ENCODE measurements at regions not wholly inside any gene's neighbourhood (a gene's known extent, or its start where the extent isn't known, plus 50 kb on each side); places are given as distances from the start of the nearest gene placed in this dataset.

DNA sequence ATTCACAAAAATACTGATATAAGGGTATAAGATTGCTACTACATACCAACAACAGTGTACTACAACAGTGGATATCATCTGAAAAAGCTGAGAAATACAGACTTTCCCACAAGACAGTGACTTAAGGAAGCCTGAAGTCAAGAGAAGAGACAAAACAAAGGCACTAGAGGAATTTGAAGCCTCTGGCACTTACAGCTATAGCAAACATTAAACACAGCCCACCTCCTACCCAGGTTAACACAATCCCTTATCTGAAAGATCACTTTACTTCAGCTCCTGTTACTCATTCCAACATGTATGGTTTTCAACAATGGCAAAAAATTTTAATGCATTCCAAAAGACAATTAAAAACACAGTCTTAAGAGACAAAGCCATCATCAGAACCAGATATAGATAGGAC, 388.5 kb downstream of the JRKL start:
- no TSS peak for BruUV-seq (replicated peaks)
- Histone ChIP-seq H3K27me3 (replicated peaks; ENCODE audit: insufficient read depth, low read depth, low read length, poor library complexity) (no peaks in the 10 kb centered on the region), H3K27ac (ENCODE audit: low read depth, low read length, poor library complexity, severe bottlenecking) (no peak overlapping the region), H3K36me3 (ENCODE audit: insufficient read depth, low read length, poor library complexity, severe bottlenecking) (no peaks in the 10 kb centered on the region), H3K4me3 (ENCODE audit: low read depth, low read length, poor library complexity, severe bottlenecking) (no peak overlapping the region), H3K4me1 (ENCODE audit: insufficient read depth, low read length, poor library complexity, severe bottlenecking) (no peaks in the 10 kb centered on the region), H3K9me3 (ENCODE audit: low read depth, low read length, poor library complexity, severe bottlenecking) (no peaks in the 10 kb centered on the region)
- ChIA-PET CTCF (no interaction called here), POLR2A (ENCODE audit: low non-redundant PET) (no interaction called here)
- TF ChIP-seq, protein P1, sequence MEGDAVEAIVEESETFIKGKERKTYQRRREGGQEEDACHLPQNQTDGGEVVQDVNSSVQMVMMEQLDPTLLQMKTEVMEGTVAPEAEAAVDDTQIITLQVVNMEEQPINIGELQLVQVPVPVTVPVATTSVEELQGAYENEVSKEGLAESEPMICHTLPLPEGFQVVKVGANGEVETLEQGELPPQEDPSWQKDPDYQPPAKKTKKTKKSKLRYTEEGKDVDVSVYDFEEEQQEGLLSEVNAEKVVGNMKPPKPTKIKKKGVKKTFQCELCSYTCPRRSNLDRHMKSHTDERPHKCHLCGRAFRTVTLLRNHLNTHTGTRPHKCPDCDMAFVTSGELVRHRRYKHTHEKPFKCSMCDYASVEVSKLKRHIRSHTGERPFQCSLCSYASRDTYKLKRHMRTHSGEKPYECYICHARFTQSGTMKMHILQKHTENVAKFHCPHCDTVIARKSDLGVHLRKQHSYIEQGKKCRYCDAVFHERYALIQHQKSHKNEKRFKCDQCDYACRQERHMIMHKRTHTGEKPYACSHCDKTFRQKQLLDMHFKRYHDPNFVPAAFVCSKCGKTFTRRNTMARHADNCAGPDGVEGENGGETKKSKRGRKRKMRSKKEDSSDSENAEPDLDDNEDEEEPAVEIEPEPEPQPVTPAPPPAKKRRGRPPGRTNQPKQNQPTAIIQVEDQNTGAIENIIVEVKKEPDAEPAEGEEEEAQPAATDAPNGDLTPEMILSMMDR (conservative IDR thresholded peaks at IDR 0.05; ENCODE audit: low read depth, low read length): no peak
- TF ChIP-seq EZH2 (IDR thresholded peaks at IDR 0.05; ENCODE audit: borderline replicate concordance, low read depth, low read length, poor library complexity, severe bottlenecking): no peak
- intact Hi-C loops (cut with micrococcal nuclease; ENCODE audit: unreplicated experiment): no loop called here
- DNase-seq (ENCODE audit: low spot score): no peak

DNA sequence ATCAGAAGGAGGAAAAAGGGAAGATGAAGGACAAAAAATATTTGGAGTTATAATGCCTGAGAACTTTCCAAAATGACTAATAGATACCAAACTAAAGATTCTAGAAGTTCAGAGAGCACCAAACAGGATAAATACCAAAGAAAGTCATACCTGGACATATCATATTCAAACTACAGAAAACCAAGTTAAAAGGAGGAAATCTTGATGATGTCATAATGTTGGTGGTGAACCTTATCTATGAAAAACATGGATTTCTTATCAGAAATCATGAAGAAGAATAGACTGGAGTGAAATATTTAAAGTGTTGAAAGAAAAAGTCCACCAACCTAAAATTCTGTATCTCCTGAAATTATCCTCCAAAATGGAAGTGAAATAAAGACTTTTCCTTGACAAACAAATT, 389.2 kb downstream of the JRKL start:
- Histone ChIP-seq H3K27me3 (replicated peaks; ENCODE audit: insufficient read depth, low read depth, low read length, poor library complexity) (no peaks in the 10 kb centered on the region), H3K36me3 (ENCODE audit: insufficient read depth, low read length, poor library complexity, severe bottlenecking) (no peaks in the 10 kb centered on the region), H3K4me1 (ENCODE audit: insufficient read depth, low read length, poor library complexity, severe bottlenecking) (no peaks in the 10 kb centered on the region), H3K4me3 (ENCODE audit: low read depth, low read length, poor library complexity, severe bottlenecking) (no peak overlapping the region), H3K27ac (ENCODE audit: low read depth, low read length, poor library complexity, severe bottlenecking) (no peak overlapping the region), H3K9me3 (ENCODE audit: low read depth, low read length, poor library complexity, severe bottlenecking) (no peaks in the 10 kb centered on the region)
- intact Hi-C loops (cut with micrococcal nuclease; ENCODE audit: unreplicated experiment): no loop called here
- DNase-seq (ENCODE audit: low spot score): no peak
- TF ChIP-seq, protein P1 (conservative IDR thresholded peaks at IDR 0.05; ENCODE audit: low read depth, low read length): no peak
- no peak for TF ChIP-seq EZH2 (IDR thresholded peaks at IDR 0.05; ENCODE audit: borderline replicate concordance, low read depth, low read length, poor library complexity, severe bottlenecking)
- BruUV-seq (replicated peaks): no TSS peak
- CTCF ChIA-PET: no interaction called here
- POLR2A ChIA-PET (ENCODE audit: low non-redundant PET): no interaction called here

DNA sequence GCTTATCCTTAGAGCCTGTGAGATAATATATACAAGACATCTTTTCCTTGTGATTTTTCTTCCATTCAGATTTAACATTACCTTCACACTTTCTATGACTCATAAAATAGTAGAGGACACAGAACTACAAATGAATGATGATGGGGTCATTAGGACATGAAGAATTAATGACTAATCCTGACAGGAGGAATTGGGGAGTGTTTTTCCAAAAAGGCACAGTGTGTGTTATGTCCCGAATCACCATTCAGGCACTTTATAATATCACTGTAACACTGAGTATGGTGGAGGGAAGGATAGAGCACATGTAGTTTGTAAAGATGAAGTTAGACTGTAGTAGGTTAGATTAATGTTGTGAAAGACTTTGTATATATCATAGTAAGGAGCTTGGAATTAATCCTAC, 391.3 kb downstream of the JRKL start:
- CTCF ChIA-PET: no interaction called here
- BruUV-seq (replicated peaks): no TSS peak
- intact Hi-C loops (cut with micrococcal nuclease; ENCODE audit: unreplicated experiment): no loop called here
- no peak overlapping the region for H3K4me3 ChIP-seq (ENCODE audit: low read depth, low read length, poor library complexity, severe bottlenecking)
- no peaks in the 10 kb centered on the region for H3K36me3 ChIP-seq (ENCODE audit: insufficient read depth, low read length, poor library complexity, severe bottlenecking)
- TF ChIP-seq EZH2 (IDR thresholded peaks at IDR 0.05; ENCODE audit: borderline replicate concordance, low read depth, low read length, poor library complexity, severe bottlenecking): no peak
- TF ChIP-seq, protein P1 (conservative IDR thresholded peaks at IDR 0.05; ENCODE audit: low read depth, low read length): no peak
- H3K27ac ChIP-seq (ENCODE audit: low read depth, low read length, poor library complexity, severe bottlenecking): no peak overlapping the region
- no peaks in the 10 kb centered on the region for H3K9me3 ChIP-seq (ENCODE audit: low read depth, low read length, poor library complexity, severe bottlenecking)
- DNase-seq (ENCODE audit: low spot score): no peak
- H3K4me1 ChIP-seq (ENCODE audit: insufficient read depth, low read length, poor library complexity, severe bottlenecking): no peaks in the 10 kb centered on the region
- POLR2A ChIA-PET (ENCODE audit: low non-redundant PET): no interaction called here
- H3K27me3 ChIP-seq (replicated peaks; ENCODE audit: insufficient read depth, low read depth, low read length, poor library complexity): no peaks in the 10 kb centered on the region

All from A673 (cell line).